Hepatic stellate cell (primary cell): ENCODE measurements at regions not wholly inside any gene's neighbourhood (a gene's known extent, or its start where the extent isn't known, plus 50 kb on each side); places are given as distances from the start of the nearest gene placed in this dataset.
"Not testable (repeated sequence)": the region's sequence is repeated elsewhere in the genome, so short reads cannot be mapped to it uniquely, and the experiment has no call there.

Experiments
- DNase-seq: peaks from one replicate; pipeline ENCODE4 v3.0.0; 2011; ENCODE audit warnings: low spot score

DNA sequence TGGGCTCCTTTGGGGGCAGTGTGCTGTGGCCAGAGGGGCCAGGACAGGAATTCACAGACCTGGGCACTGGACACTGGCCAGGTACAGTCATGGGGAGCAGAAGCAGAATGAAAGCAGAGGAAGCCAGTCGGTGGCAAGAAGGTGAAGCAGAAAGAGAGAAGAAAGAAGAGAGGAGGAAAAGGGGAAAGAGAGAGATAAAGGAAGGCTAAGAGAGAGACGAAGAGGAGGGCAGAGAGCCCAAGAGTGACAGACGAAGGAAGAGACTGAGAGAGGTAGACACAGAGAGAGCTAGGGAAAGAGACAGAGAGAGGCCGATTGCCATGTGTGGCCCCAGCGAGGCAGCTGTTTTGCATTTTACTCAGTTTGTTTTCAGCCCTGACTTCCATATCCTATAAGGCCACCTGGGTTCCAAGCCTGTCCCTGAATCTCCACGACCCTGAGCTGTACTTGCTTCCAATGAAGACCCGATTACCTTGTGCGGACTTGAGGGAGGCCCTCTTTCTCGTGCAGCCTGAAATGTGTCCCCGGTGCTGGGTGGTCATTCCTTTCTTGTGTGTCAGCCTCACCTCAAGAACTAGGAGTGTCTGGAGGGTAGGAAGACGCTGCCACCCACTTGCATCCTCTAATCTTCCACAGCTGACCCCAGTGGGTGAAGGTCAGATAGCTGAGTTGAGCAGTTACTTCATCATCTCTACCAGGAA is 73.9 kb downstream of the LSM3 start:
- no peak for DNase-seq

DNA sequence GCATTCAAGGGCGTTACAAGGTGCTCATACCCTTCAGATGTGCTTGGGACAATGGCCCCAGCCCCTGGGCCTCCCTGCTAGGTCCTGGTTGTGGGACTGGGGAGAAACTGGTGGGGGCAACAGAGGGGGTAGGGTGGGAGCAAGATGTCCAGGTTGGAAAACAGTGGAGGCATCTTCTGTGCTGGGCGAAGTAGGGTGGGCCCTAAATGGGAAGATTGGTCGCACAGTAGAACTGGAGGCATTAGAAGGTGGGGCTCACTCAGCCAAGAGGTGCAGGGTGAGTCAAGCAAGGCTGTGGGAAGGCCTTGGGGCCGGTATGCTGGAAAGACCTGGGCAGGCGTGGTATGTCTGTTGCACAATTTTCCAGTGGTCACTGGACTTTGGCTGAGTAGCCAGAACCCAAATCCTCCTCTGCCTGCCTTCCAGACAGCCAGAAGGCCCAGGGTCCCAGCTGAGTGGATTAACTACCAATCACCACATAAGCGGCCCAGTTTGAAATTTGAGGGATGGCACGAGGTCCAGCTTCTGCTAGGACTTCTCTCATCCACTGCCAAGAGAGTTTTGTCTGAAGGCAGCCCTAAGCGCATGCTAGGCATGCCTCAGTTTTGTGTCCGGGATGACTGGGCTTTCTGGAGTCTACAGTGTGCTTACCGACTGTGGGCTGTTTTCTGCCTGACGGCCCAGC is 74.5 kb downstream of the LSM3 start:
- no peak for DNase-seq

DNA sequence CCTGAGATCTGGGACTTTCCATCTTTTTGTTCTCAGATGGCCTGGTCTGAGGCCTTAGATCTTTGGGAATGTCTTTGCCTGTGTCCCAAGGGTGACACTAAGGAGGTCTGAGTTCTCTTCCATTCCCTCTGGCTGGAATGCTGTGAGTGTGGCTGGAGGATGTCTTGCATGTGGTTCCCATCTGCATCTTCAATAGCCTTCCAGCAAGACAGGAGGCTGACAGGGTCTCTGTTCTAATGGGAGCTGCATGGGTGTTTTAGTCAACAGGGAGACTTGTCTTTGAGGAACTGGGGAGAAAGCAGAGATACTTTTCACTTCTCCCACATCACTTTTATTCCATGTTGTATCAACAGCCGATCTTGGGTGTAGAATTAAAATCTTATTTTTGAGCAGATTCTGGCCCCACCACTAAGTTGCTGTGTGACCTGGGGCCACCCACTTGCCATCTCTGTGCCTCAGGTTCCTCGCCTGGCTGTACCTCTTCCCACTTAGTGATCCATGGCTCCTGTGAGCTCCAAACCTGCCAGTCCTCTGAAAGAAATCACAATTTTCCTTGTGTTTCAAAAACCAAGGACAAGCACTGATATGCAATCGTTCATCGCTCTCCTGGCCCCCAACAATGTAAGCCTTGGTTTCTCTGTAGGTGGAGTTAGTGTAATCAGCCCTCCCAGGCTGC is 75.2 kb downstream of the LSM3 start:
- no peak for DNase-seq

DNA sequence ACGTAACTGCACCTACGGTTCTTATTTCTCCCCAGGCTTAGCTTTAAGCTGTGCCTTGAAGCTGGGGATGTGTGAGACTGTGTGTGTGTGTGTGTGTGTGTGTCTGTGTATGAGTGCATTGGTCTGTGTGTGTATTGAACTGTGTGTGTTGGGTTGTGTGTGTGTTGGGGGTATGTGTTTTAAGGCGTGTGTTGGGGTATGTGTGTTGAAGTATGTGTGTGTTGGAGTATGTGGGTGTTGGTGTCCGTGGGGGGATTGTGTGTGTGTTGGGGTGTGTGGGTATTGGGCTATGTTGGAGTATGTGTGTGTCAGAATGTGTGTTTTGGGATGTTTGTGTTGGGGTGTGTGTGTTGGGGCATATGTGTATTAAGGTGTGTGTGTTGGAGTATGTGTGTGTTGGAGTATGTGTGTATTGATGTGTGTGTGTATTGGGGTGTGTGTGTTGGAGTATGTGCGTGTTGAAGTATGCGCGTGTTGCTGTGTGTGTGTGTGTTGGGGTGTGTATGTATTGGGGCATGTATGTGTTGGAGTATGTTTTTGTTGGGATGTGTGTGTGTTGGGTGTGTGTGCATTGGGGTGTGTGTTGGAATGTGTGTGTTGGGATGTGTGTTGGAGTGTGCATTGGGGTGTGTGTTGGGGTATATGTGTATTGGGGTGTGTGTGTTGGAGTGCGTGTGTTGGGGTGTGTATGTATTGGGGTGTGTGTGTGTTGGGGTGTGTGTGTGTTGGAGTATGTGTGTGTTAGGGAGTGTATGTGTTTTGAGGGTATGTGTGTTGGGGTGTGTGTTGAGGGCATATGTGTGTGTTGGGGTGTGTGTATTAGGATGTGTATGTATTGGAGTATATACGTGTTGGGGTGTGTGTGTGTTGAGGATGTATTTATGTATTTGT is 76.4 kb downstream of the LSM3 start:
- DNase-seq: no peak

DNA sequence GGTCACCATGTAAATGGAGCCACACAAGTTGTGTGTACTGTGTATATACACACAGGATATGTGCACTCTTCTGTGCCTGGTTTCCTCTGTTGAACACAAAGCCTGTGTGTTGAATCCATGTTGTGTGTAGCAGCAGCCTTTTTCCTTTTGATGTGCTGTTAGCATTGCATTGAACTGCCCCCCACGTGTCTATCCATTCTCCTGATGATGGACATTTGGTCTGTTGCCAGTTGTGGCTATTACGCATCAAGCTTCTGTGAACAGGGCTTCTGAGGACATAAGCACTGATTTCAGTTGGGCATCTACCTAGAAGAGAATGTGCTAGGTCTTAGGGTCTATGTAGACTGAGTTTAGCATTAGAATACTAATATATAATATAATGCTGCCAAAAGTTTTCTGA is 77.4 kb downstream of the LSM3 start:
- no peak for DNase-seq

DNA sequence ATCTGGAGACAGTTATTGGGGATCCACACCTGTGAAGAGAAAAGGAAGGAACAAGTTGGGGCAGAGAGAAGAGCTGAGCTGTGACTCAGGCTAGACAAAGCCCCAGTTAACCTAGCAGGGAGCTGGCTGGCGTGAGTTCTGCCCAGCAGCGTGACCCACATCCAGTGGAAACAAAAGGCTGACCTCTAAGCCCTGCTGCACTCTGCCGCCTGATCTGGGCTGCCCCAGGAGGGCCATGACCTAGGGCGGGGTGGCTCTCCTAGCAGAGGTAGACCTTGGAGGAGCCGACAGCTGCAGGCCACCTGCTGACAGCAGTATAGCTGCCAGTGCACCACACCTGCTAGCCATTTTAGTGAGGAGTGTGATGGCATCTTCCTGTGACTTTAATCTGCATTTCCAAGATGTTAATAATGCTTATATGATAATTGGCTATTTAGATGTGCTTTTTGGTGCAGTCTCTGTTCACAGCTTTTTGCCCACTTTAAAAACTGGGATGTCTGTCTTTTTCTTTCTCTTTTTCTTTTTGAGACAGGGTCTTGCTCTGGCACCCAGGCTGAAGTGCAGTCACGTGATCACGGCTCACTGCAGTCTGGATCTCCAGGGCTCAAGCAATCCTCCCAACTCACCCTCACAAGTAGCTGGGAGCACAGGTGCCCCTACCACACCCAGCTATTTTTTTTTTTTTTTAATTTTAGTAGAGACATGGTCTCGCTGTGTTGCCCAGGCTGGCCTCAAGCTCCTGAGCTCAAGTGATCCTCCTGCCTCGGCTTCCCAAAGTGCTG is 78.1 kb downstream of the LSM3 start:
- no peak for DNase-seq

DNA sequence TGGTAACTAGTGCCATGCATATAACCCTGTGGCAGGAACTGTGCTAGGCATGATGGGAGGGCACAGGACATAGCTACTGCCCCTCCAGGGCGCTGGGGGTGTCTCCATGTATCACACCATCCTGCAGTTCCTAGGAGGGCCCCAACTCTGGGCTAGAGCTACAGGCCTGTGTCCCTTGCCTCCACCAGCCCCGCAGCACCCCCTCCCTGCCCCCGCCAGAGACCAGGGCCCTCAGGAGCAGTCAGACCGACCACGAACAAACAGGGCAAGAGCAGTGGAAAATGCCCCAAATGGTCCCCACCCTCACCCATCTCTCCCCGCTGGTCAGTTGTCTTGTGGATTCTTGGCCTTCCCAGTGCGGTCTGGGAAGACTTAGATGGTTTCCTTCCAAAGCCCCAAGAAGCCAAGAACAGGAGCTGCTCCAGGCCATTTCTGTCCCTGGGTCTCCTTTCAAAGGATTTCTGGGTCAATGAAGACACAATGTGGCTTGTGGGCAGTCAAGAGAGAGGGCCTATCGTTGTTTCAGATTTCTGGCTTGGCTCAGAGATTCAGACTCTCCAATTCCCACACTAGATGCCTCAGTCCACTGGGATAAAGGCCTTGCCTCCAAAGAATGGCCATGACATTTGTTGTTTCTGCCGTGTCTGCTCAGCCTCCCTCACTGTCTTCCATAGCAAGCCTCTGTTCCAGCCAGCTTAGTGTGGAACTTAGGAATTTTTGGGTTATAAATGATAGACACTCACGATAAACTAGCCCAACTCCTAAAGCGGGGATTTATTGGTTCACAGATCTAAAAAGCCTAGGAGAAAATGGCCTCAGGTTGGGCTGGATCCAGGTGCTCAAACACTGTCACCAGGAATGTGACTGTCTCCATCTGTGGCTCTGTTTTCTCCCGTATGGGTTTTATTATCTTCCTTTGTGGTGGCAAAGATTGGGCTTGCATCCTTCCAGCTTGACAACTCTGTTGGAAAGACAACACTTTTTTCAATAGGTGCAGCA is 80.6 kb downstream of the LSM3 start:
- no peak for DNase-seq

DNA sequence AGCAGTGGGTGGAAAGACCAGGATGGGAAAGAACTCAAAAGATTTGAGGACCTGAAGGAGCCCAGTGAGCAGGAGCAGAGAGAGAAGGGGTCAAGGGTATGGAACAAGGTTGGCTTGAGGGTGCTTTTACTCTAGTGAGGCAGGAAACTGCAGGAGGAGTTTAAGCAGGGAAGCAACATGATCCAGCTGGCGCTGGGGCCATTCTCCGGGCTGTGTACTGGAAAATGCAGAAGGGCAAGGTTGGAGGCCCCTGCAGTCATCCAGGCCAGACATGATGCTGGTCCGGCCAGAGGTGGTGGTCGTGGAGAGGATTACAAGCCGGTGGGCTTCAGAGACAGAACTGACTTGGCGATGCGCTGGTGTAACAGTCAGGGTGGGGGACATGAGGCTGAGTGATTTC is 81.8 kb downstream of the LSM3 start:
- DNase-seq: no peak

DNA sequence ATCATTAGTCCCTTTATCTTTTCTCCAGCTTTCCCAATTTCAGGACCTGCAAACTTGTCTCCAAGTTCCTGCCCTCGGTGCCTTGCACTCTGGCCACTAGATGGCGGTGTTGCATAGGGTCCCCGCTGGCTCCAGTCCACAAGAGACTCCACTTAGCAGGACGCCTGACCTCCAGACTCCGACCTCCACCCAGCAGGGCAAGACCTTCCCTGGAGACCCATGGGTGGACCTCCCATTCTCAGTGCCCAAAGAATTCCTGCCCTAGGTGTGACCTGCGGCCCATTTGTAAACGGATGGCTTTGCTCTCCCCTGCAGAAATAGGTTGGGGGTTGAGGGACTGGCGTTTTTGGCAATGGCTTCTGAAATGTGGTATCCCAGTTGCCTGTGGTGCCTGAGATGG is 82.6 kb downstream of the LSM3 start:
- DNase-seq: peak; percentile 86

DNA sequence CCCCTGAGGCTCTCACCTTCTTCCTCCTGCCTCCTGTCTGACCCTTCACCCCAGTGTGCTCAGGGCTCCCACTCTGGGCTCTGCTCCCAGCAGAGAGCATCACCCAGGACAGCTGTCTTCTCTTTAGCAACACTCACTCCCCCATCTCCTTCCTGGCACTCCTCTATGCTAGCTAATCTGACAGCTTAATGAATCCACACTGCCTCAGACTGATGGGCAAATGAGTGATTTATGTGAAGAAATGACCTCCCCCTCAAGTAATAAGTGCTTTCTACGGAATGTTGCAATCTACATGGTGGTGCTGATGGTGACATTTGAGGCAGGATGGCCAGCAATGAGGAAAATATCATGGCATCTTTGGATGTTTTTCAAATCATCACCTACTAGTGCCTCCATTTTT is 83.6 kb downstream of the LSM3 start:
- no peak for DNase-seq

DNA sequence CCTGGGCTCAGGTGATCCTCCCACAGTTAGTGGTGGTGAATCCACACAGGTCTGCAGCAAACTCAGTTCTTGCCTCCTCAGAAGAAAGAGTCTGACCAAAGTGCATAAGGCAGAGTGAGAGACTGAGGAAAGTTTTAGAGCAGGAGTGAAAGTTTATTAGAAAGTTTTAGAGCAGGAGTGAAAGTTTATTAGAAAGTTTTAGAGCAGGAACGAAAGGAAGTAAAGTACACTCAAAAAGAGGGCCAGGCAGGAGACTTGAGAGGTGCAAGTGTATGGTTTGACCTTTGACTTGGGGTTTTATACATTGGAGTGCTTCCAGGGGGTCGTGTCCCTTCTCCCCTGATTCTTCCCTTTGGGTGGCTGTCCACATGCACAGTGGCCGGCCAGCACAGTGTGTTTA is 84.2 kb downstream of the LSM3 start:
- no peak for DNase-seq

DNA sequence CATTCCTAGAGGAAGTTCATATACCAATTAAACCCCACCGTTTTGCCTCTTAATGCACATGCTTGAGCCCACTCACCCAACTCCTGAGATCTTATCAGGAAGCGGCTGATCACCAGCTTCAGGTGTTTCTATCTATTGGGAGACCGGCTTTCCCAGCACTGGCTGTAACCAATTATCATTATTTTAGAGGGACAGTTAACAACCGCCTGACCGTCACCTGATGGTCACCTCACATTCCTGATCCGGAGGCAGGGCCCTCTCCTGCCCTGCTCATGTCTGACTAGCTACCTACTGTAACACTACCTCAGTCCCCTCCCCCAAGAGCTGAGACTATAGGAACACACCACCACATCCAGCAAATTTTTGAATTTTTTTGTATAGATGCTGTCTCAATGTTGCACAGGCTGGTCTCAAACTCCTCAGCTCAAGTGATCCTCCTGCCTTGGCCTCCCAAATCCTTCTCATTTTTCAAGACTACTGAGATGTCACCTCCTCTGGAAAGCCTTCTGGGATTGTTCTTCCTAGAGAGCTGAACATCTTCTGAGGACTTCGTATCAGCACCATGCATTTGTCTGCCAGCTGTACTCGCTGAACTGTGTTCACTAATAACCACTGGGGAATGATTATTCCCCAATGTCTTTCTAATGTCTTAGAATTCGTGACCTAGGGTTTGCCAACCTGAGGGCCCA is 84.8 kb downstream of the LSM3 start:
- DNase-seq: no peak

DNA sequence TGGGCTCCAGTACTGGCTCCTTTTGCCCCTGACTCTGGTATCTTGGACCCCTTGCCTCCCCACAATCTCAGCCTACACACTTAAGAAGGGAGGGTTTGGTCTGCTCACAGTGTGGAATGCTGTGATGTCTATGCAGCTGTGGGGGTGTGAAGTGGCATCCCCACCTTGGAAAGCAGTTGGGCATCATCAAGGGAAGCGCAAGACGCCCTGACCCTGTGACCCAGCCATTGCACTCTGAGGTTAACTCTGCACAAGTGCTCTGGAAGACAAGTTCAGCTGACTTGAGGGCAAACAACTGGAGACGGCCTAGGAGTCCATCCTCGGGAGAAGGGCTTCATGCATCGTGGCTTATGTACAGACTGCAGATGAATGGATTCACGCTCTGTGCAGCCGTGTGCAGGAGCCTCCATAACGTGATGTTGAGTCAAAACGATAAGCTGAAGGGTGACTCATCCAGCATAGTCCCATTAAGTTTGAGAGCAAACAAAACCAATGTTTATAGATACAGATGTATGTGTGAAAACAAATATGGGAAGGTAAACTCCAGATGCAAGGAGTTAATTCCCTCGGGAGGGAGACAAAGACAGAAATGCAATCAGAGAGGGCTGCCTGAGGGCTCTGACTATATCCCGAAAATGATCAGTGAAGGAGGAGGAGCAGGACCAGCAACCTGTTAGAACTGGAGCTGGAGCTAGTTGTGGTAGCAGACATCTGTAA is 86.8 kb downstream of the LSM3 start:
- peak; percentile 56 for DNase-seq

DNA sequence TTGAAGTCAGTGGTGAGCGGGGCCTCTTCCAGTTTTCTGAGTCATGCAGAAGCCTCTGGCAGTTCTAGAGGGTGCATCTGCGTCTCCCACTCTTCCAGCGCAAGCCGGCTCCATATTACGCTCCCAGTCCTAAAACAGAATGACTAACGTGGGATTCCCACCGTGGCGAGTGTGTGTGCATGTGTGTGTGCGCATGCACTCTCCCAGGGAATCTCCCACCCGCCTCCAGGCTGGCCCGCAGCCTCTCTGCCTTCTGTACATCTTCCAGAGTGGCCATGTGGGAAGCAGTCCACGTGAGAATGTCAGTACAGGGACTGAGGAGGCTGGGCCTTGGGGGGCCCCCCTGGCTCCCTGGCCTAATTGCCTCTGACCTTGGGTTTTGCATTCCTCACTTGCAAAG is 87.7 kb downstream of the LSM3 start:
- DNase-seq: no peak

DNA sequence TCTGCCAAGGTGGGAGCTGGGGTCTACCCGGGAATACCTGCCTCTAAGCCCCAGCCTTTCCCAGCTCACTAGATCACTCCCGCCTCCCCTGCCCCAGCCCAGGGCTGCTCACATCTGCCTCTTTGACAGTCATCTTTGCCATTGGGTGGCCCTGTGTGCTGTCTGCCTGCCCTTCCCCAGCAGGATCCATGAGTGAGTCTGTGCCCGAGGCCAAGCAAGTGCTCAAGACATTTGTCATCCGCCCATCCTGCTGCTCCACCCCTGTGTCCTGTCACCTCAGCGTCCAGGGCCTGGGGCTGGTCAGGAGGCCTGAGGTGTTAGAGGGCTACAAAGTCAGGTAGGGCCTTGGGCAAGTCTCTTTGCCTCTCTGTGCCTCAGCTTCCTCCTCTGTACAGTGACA is 89.4 kb downstream of the LSM3 start:
- no peak for DNase-seq

DNA sequence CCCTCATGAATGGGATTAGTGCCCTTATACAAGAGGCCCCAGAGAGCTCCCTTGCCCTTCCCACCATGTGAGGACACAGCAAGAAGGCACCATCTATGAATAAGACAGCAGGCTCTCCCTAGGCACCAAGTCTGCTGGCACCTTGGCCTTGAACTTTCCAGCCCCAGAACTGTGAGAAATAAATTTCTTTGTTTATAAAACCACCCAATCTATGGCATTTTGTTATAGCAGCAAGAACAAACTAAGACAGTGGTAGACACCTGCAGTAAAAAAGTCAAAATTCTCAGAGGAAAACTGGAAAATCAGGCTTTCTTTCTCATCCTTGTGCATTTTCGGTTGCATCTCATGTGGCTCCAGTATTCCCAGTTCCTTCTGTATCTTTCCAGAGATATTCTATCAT is 90.3 kb downstream of the LSM3 start:
- DNase-seq: no peak

DNA sequence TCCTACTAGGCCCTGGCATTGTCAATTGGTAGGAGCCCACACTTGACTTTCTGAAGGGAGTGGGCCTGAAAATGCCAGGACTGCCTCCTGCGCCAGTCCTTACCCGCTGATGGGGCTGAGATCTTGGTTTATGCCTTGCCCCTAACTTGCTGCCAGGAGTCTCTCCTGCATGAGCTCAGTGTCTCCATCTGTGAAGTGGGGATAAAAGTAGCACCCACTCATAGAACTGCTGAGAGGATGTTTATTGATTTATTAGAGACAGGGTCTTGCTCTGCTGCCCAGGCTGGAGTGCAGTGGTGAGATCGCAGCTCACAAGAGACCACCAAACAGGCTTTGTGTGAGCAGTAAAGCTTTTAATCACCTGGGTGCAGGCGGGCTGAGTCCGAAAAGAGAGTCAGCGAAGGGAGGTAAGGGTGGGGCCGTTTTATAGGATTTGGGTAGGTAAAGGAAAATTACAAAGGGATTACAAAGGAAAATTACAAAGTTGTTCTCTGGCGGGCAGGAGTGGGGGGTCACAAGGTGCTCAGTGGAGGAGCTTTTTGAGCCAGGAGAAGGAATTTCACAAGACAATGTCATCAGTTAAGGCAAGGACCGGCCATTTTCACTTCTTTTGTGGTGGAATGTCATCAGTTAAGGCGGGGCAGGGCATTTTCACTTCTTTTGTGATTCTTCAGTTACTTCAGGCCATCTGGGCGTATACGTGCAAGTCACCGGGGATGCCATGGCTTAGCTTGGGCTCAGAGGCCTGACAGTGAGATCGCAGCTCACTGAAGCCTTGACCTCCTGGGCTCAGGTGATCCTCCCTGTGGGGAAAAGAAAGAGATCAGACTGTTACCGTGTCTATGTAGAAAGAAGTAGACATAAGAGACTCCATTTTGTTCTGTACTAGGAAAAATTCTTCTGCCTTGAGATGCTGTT is 93.7 kb downstream of the LSM3 start:
- not testable (repeated sequence) for DNase-seq

DNA sequence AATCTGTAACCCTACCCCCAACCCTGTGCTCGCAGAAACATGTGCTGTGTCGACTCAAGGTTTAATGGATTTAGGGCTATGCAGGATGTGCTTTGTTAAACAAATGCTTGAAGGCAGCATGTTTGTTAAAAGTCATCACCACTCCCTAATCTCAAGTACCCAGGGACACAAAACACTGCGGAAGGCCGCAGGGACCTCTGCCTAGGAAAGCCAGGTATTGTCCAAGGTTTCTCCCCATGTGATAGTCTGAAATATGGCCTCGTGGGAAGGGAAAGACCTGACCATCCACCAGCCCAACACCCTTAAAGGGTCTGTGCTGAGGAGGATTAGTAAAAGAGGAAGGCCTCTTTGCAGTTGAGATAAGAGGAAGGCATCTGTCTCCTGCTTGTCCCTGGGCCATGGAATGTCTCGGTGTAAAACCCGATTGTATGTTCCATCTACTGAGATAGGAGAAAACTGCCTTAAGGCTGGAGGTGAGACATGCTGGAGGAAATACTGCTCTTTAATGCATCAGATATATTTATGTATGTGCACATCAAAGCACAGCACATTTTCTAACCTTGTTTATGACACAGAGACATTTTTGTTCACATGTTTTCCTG is 94.4 kb downstream of the LSM3 start:
- not testable (repeated sequence) for DNase-seq
